ENCODE measurements at regions not wholly inside any gene's neighbourhood (a gene's known extent, or its start where the extent isn't known, plus 50 kb on each side); places are given as distances from the start of the nearest gene placed in this dataset.

DNA sequence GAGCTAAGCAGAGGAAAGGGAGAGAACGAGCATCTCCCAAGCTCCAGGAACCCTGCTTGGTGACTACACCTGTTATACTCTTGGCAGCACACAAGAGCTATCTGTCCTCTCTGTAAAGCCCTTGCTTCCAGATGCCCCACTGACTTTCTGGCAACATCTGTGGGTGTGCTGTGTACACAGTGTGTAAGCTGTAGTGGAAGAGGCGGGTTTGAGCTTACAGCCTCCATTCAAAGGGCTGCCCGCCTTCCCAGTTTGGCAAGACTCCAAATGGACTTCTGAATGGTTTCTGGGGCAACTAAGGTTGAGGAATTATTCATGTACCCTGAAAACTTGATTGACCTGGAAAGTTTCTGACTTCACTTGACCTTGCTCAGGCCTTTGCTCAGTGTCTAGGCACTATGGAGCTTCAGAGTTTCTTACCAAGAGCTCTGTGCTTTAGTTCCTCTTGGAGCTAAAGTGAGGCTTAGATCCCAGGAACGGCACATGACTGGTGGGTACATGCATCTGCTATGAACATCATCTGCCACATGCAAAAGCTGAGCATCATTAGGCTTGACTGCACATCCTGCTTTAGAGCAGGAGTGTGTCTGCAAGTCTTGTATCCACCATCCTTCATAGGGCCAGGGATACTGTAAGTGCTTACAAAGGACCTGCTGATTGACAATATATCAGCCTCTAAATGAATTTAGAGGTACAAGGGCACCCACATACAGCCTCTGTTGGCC, 290.9 kb upstream of the SIX2 start:
- H3K36me3 Mint-ChIP-seq, result no peaks in the 10 kb centered on the region
- Histone ChIP-seq H3K4me1 (ENCODE audit: insufficient read depth, low read length) (no peaks in the 10 kb centered on the region), H3K4me3 (ENCODE audit: low read length in 2 of 2) (no peak overlapping the region), H3K27me3 (ENCODE audit: insufficient read depth, low read length) (no peaks in the 10 kb centered on the region), H3K36me3 (ENCODE audit: insufficient read depth, low read length) (no peaks in the 10 kb centered on the region), H3K9me3 (ENCODE audit: control insufficient read depth in 1 of 2, low read length in 2 of 2) (no peaks in the 10 kb centered on the region), H3K27ac (ENCODE audit: low read depth, low read length) (no peak overlapping the region)
- no peak overlapping the region for H3K4me3 Mint-ChIP-seq
- POLR2A ChIA-PET (ENCODE audit: partially characterized antibody), result no interaction called here
- intact Hi-C loops (cut with micrococcal nuclease), result no loop called here
- no peaks in the 10 kb centered on the region for H3K9me3 Mint-ChIP-seq
- CTCF ChIA-PET (ENCODE audit: partially characterized antibody), result interaction anchor here (0.6 to 1.5 kb wide), 4 partner anchors 10 to 1166 kb away, joined by 3 to 4 read pairs (median 4); no protein-coding TSS in a partner anchor
- H3K4me1 Mint-ChIP-seq, result no peaks in the 10 kb centered on the region
- DNase-seq, result no peak
- H3K27me3 Mint-ChIP-seq, result peaks cover 8 to 14% of the 10 kb centered on the region in 2 donors
- no peak overlapping the region for H3K27ac Mint-ChIP-seq

DNA sequence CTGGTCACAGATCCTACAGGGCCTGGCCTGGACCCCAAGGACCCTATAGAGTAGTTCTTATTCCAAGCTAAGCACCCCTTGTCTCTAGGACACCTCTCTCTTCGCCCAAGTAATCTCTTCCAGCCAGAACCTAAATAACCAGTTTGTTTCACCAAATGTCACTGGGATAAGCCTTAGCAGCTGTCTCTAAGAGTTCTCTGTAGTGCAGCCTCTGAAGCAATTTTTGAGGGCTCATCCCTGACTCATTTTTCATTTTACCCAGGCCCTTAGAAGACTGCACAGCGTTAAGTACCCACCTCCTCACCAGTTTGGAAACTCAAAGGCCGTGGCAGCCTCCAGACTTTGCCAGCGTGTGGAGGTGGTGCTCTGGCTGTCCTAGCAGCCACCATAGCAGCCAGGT, 290.1 kb upstream of the SIX2 start:
- H3K4me3 ChIP-seq (ENCODE audit: low read length in 2 of 2), result no peak overlapping the region
- Mint-ChIP-seq H3K36me3 (no peaks in the 10 kb centered on the region), H3K27ac (no peak overlapping the region), H3K4me3 (no peak overlapping the region), H3K9me3 (no peaks in the 10 kb centered on the region), H3K27me3 (peaks cover 8 to 15% of the 10 kb centered on the region in 2 donors), H3K4me1 (no peaks in the 10 kb centered on the region)
- ChIA-PET CTCF (ENCODE audit: partially characterized antibody) (no interaction called here), POLR2A (ENCODE audit: partially characterized antibody) (no interaction called here)
- H3K4me1 ChIP-seq (ENCODE audit: insufficient read depth, low read length), result no peaks in the 10 kb centered on the region
- no peaks in the 10 kb centered on the region for H3K27me3 ChIP-seq (ENCODE audit: insufficient read depth, low read length)
- no peak overlapping the region for H3K27ac ChIP-seq (ENCODE audit: low read depth, low read length)
- no peaks in the 10 kb centered on the region for H3K9me3 ChIP-seq (ENCODE audit: control insufficient read depth in 1 of 2, low read length in 2 of 2)
- DNase-seq, result no peak
- no peaks in the 10 kb centered on the region for H3K36me3 ChIP-seq (ENCODE audit: insufficient read depth, low read length)
- intact Hi-C loops (cut with micrococcal nuclease), result no loop called here

DNA sequence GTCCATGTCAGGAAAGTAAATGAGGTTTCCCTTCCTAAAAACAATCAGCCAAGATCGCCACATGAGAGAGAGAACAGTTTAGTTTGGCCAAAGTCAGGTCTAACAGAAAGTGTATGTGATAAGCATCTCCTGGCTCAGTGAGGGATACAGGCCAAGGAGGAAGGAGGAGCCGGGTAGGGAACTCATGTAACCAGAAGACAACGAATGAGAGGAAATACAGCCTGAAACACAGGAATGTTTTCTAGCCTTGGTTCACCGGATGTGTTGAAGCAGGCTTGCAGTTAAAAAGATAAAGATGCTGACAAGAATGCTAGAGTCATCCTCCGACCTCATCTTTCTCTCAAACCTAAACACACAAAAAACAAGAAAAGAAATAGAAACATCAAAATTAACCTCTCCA, 283.9 kb upstream of the SIX2 start:
- CTCF ChIA-PET (ENCODE audit: partially characterized antibody), result no interaction called here
- Histone ChIP-seq H3K4me1 (ENCODE audit: insufficient read depth, low read length) (no peaks in the 10 kb centered on the region), H3K27ac (ENCODE audit: low read depth, low read length) (no peak overlapping the region), H3K9me3 (ENCODE audit: control insufficient read depth in 1 of 2, low read length in 2 of 2) (no peaks in the 10 kb centered on the region), H3K4me3 (ENCODE audit: low read length in 2 of 2) (no peak overlapping the region), H3K27me3 (ENCODE audit: insufficient read depth, low read length) (no peaks in the 10 kb centered on the region), H3K36me3 (ENCODE audit: insufficient read depth, low read length) (no peaks in the 10 kb centered on the region)
- H3K9me3 Mint-ChIP-seq, result peaks cover 0 to 1% (median 0%) of the 10 kb centered on the region in 8 donors
- H3K4me1 Mint-ChIP-seq, result no peaks in the 10 kb centered on the region
- POLR2A ChIA-PET (ENCODE audit: partially characterized antibody), result no interaction called here
- H3K4me3 Mint-ChIP-seq, result no peak overlapping the region
- H3K27me3 Mint-ChIP-seq, result peaks cover 7 to 16% of the 10 kb centered on the region in 2 donors
- intact Hi-C loops (cut with micrococcal nuclease), result no loop called here
- no peaks in the 10 kb centered on the region for H3K36me3 Mint-ChIP-seq
- no peak for DNase-seq
- no peak overlapping the region for H3K27ac Mint-ChIP-seq

DNA sequence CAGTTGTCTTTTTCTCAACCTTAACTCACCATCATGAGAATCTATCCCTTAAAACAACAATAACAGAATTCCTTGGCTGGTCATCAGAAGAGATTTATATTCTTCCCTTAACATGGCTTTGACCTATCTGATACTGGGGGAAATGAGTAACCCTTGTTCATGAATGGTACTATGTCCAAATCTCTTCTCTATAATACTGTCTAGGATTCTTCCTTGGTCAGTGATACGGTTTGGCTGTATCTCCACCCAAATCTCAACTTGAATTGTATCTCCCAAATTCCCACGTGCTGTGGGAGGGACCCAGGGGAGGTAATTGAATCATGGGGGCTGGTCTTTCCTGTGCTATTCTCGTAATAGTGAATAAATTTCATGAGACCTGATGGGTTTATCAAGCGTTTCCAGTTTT, 282.0 kb upstream of the SIX2 start:
- no peaks in the 10 kb centered on the region for H3K4me1 Mint-ChIP-seq
- Histone ChIP-seq H3K4me1 (ENCODE audit: insufficient read depth, low read length) (no peaks in the 10 kb centered on the region), H3K4me3 (ENCODE audit: low read length in 2 of 2) (no peak overlapping the region), H3K36me3 (ENCODE audit: insufficient read depth, low read length) (no peaks in the 10 kb centered on the region), H3K27me3 (ENCODE audit: insufficient read depth, low read length) (no peaks in the 10 kb centered on the region), H3K9me3 (ENCODE audit: control insufficient read depth in 1 of 2, low read length in 2 of 2) (no peaks in the 10 kb centered on the region), H3K27ac (ENCODE audit: low read depth, low read length) (no peak overlapping the region)
- no peaks in the 10 kb centered on the region for H3K36me3 Mint-ChIP-seq
- peaks cover 0 to 1% (median 0%) of the 10 kb centered on the region in 8 donors for H3K9me3 Mint-ChIP-seq
- intact Hi-C loops (cut with micrococcal nuclease), result no loop called here
- H3K27me3 Mint-ChIP-seq, result peaks cover 6 to 16% of the 10 kb centered on the region in 2 donors
- no peak overlapping the region for H3K27ac Mint-ChIP-seq
- no peak for DNase-seq
- CTCF ChIA-PET (ENCODE audit: partially characterized antibody), result no interaction called here
- POLR2A ChIA-PET (ENCODE audit: partially characterized antibody), result no interaction called here
- H3K4me3 Mint-ChIP-seq, result no peak overlapping the region

DNA sequence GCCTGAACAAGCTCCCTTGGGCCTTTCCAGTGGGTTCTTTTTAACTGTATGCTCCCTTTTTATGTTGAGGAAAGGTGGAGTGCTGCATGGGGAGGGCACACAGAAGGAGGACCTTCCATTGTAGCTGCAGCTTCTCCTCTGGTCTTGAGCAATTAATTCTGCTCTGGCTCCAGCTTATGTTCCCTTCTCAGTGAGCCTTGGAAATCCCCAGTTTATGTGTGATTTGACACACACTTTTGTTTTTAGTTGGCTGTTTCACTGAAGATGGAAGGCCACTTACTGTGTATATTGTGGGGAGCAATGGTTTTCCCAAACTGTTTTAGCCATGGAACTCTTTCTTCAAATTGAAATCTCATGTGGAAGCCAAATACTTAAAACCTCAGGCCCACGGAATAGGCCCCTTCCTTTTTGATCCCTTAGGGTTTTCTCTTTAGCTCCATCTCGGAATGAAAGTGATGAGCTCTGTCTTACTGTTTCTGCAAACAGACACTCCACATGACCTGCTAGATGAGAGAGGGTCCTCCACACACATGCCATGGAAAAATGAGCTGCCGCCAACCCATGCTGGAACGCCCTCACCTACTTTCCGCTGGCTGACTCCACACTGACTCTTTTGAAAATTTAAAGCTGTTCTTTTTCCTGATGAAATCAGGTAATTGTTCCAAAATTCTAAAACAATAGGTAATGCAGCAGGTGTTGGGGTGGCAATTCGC, 280.9 kb upstream of the SIX2 start:
- DNase-seq, result no peak
- H3K36me3 ChIP-seq (ENCODE audit: insufficient read depth, low read length), result no peaks in the 10 kb centered on the region
- peaks cover 0 to 1% (median 0%) of the 10 kb centered on the region in 8 donors for H3K9me3 Mint-ChIP-seq

DNA sequence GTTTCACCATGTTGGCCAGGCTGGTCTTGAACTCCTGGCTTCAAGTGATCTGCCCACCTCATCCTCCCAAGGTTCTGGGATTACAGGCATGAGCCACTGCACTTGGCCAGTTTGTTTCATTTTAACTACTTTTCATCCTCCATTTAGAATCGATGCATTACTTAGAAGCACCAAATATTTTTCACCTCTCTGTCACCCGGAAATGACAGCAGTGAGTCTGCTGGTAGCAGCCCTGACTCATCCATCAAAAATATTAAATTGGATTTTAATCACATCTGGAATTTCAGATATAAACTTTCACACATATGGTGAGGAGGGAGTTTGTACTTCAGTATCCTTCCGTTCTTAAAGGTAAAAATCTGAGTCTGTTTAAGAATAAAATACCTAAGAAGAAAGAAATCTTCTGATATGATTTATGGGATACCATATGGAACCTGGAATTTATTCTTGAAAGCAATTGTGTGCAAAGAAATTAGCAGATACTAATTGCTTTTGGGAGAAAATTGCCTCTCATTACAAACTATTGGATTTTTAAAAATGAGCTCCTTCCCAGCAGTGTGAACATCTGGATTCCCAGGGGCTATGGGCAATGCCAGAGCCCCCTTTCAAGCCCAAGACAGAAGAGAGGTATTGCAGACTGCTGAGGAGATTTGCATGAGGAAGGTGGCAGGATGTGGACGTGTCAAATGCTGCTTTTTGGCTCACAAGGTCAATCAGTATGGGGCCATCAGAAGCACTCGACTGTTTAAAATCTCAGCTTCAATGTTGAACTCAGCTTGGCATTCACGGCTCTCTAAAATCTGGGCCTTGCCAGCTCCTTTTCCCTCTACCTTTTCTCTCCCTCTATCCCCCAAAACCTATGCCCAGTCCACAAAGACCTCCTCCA, 279.5 kb upstream of the SIX2 start:
- ChIA-PET POLR2A (ENCODE audit: partially characterized antibody) (no interaction called here), CTCF (ENCODE audit: partially characterized antibody) (no interaction called here)
- H3K27ac ChIP-seq (ENCODE audit: low read depth, low read length), result no peak overlapping the region
- H3K9me3 ChIP-seq (ENCODE audit: control insufficient read depth in 1 of 2, low read length in 2 of 2), result no peaks in the 10 kb centered on the region
- no peak overlapping the region for H3K4me3 ChIP-seq (ENCODE audit: low read length in 2 of 2)
- H3K36me3 ChIP-seq (ENCODE audit: insufficient read depth, low read length), result no peaks in the 10 kb centered on the region
- H3K4me3 Mint-ChIP-seq, result no peak overlapping the region
- H3K4me1 ChIP-seq (ENCODE audit: insufficient read depth, low read length), result no peaks in the 10 kb centered on the region
- H3K27me3 Mint-ChIP-seq, result peaks cover 6 to 17% of the 10 kb centered on the region in 2 donors
- intact Hi-C loops (cut with micrococcal nuclease), result no loop called here
- DNase-seq, result no peak
- peaks cover 0 to 1% (median 0%) of the 10 kb centered on the region in 8 donors for H3K9me3 Mint-ChIP-seq
- H3K27me3 ChIP-seq (ENCODE audit: insufficient read depth, low read length), result no peaks in the 10 kb centered on the region
- H3K27ac Mint-ChIP-seq, result no peak overlapping the region
- H3K36me3 Mint-ChIP-seq, result no peaks in the 10 kb centered on the region
- H3K4me1 Mint-ChIP-seq, result no peaks in the 10 kb centered on the region

More for the DNA sequence above, 280.9 kb upstream of the SIX2 start:
- Mint-ChIP-seq H3K27me3 (peaks cover 6 to 17% of the 10 kb centered on the region in 2 donors), H3K4me3 (no peak overlapping the region), H3K27ac (no peak overlapping the region), H3K36me3 (no peaks in the 10 kb centered on the region), H3K4me1 (no peaks in the 10 kb centered on the region)
- no peaks in the 10 kb centered on the region for H3K4me1 ChIP-seq (ENCODE audit: insufficient read depth, low read length)
- intact Hi-C loops (cut with micrococcal nuclease), result no loop called here
- CTCF ChIA-PET (ENCODE audit: partially characterized antibody), result interaction anchor here (1.0 to 1.2 kb wide), 2 partner anchors 10 to 13 kb away, joined by 3 to 4 read pairs; no protein-coding TSS in a partner anchor
- H3K4me3 ChIP-seq (ENCODE audit: low read length in 2 of 2), result no peak overlapping the region
- no peaks in the 10 kb centered on the region for H3K9me3 ChIP-seq (ENCODE audit: control insufficient read depth in 1 of 2, low read length in 2 of 2)
- POLR2A ChIA-PET (ENCODE audit: partially characterized antibody), result no interaction called here
- H3K27me3 ChIP-seq (ENCODE audit: insufficient read depth, low read length), result no peaks in the 10 kb centered on the region
- no peak overlapping the region for H3K27ac ChIP-seq (ENCODE audit: low read depth, low read length)

DNA sequence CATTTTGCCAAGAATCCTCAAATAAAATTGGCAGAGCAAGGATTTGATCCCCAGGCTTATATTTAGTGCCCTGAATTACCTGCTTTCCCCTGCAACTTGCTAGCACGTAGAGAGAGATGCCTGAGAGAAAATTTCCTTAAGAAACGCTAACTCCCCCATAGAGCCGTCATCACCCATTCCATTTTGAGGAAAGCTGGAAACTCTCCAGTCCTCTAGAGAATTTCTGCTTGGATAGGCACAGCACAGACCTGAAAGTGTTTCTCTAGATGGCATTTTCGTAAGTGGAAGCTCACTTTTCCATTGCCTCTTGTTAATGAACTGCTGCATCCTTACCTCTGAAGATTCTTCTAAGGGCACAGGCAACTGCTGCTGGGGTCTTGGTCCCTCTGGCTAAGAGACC, 277.8 kb upstream of the SIX2 start:
- Mint-ChIP-seq H3K27me3 (peaks cover 2 to 12% of the 10 kb centered on the region in 2 donors), H3K4me1 (no peaks in the 10 kb centered on the region), H3K9me3 (peaks cover 0 to 1% (median 0%) of the 10 kb centered on the region in 8 donors), H3K36me3 (no peaks in the 10 kb centered on the region), H3K4me3 (no peak overlapping the region), H3K27ac (no peak overlapping the region)
- Histone ChIP-seq H3K4me1 (ENCODE audit: insufficient read depth, low read length) (no peaks in the 10 kb centered on the region), H3K36me3 (ENCODE audit: insufficient read depth, low read length) (no peaks in the 10 kb centered on the region), H3K27me3 (ENCODE audit: insufficient read depth, low read length) (no peaks in the 10 kb centered on the region), H3K27ac (ENCODE audit: low read depth, low read length) (no peak overlapping the region), H3K4me3 (ENCODE audit: low read length in 2 of 2) (no peak overlapping the region), H3K9me3 (ENCODE audit: control insufficient read depth in 1 of 2, low read length in 2 of 2) (no peaks in the 10 kb centered on the region)
- no peak for DNase-seq
- ChIA-PET POLR2A (ENCODE audit: partially characterized antibody) (no interaction called here), CTCF (ENCODE audit: partially characterized antibody) (interaction anchor here (0.6 to 1.0 kb wide), 2 partner anchors 8 to 27 kb away, joined by 3 read pairs; no protein-coding TSS in a partner anchor)
- intact Hi-C loops (cut with micrococcal nuclease), result no loop called here

All from CD4-positive, alpha-beta memory T cell (primary cell).